ENCODE measurements at regions not wholly inside any gene's neighbourhood (a gene's known extent, or its start where the extent isn't known, plus 50 kb on each side); places are given as distances from the start of the nearest gene placed in this dataset.

- no peak for TF ChIP-seq CTCF (IDR thresholded peaks at IDR 0.05)
- no peak for TF ChIP-seq POLR2AphosphoS5 (IDR thresholded peaks at IDR 0.05)
- no peak for TF ChIP-seq POLR2A (IDR thresholded peaks at IDR 0.05)
These were observed 129.2 kb upstream of the TSC22D2 start for GRCh38 chr3:150278843-150279381.
